ENCODE measurements at regions not wholly inside any gene's neighbourhood (a gene's known extent, or its start where the extent isn't known, plus 50 kb on each side); places are given as distances from the start of the nearest gene placed in this dataset.

GRCh38 chr6:137610702-137611101 is 116.5 kb upstream of the OLIG3 start:
- Histone ChIP-seq H3K79me1 (ENCODE audit: low read depth, low read length) (no peaks in the 10 kb centered on the region), H4K5ac (ENCODE audit: insufficient read length, low read depth, low read length) (no peak overlapping the region), H3K23me2 (ENCODE audit: low read depth, low read length) (no peaks in the 10 kb centered on the region), H3K14ac (ENCODE audit: insufficient read length) (no peak overlapping the region), H3K9me3 (ENCODE audit: insufficient read depth in 2 of 2, low read depth in 1 of 2, low read length in 1 of 2) (peaks cover 0 to 3% of the 10 kb centered on the region in 2 experiments; a peak in 2 of 4 replicates), H2AK5ac (ENCODE audit: low read depth, low read length) (no peak overlapping the region), H2BK120ac (replicated peaks; ENCODE audit: low read depth, low read length) (no peak overlapping the region), H2BK20ac (ENCODE audit: low read length) (no peak overlapping the region), H3K27me3 (replicated peaks in 1 of 4; ENCODE audit: control insufficient read depth in 3 of 4, extremely low read depth in 1 of 4, insufficient read depth in 3 of 4, low read length in 3 of 4) (peaks cover 0 to 1% (median 0%) of the 10 kb centered on the region in 4 experiments; a peak in 2 of 7 replicates), H3K23ac (ENCODE audit: insufficient read length) (no peak overlapping the region), H3K4me2 (ENCODE audit: insufficient read depth in 1 of 2, low read depth in 2 of 2, low read length in 2 of 2) (no peak overlapping the region), H3K27ac (ENCODE audit: low read depth, low read length) (no peak overlapping the region), H4K20me1 (replicated peaks in 1 of 2; ENCODE audit: control insufficient read depth in 1 of 2, insufficient read depth in 2 of 2, low read length in 2 of 2) (no peaks in the 10 kb centered on the region), H2AFZ (ENCODE audit: low read length) (no peak overlapping the region), H4K8ac (ENCODE audit: extremely low read depth, insufficient read depth, low read length) (no peak overlapping the region), H3K4ac (replicated peaks; ENCODE audit: insufficient read length, low read depth, low read length) (no peak overlapping the region), H3K18ac (ENCODE audit: extremely low read depth, low read length) (no peak overlapping the region), H3K4me1 (replicated peaks in 1 of 4; ENCODE audit: control insufficient read depth in 3 of 4, insufficient read depth in 4 of 4, low read length in 3 of 4) (peaks cover 0 to 15% (median 0%) of the 10 kb centered on the region in 4 experiments; a peak in 1 of 7 replicates), H3K9ac (replicated peaks in 1 of 4; ENCODE audit: extremely low read depth in 1 of 4, low read depth in 3 of 4, low read length in 3 of 4) (no peak overlapping the region), H2BK15ac (ENCODE audit: low read length) (no peak overlapping the region), H3K4me3 (ENCODE audit: extremely low read depth in 1 of 4, insufficient read depth in 2 of 4, low read depth in 3 of 4, low read length in 4 of 4) (no peak overlapping the region), H2BK12ac (ENCODE audit: low read depth, low read length) (no peak overlapping the region), H3K79me2 (ENCODE audit: control insufficient read depth in 1 of 2, insufficient read depth in 2 of 2, low read length in 2 of 2) (no peaks in the 10 kb centered on the region), H3K56ac (replicated peaks; ENCODE audit: insufficient read length, low read depth, low read length) (no peak overlapping the region), H2BK5ac (ENCODE audit: low read depth, low read length) (no peak overlapping the region), H3K36me3 (ENCODE audit: control insufficient read depth in 2 of 4, insufficient read depth in 4 of 4, low read length in 3 of 4) (no peaks in the 10 kb centered on the region), H4K91ac (replicated peaks; ENCODE audit: insufficient read length, low read length) (no peak overlapping the region)
- no peak for FAIRE-seq
- DNase-seq (ENCODE audit: low read depth in 1 of 2, low spot score in 2 of 2): no peak
- CTCF ChIA-PET (ENCODE audit: partially characterized antibody): interaction anchor here (0.7 to 3.3 kb wide), 6 partner anchors 15 to 51 kb away, joined by 3 to 22 read pairs (median 4); no protein-coding TSS in a partner anchor
- 68% methylated on average over 2 of the region's 2 CpGs; no CpG with 5 or more reads in 1 of the 2 experiments for WGBS, 2 experiments (ENCODE audit: extremely low coverage in 1 of 2, insufficient coverage in 1 of 2, insufficient read length in 1 of 2, insufficient replicate concordance in 2 of 2, low coverage in 1 of 2, low lambda C conversion rate in 2 of 2, missing lambda C conversion rate in 1 of 2)
- POLR2A ChIA-PET (ENCODE audit: partially characterized antibody): no interaction called here
- TF ChIP-seq POLR2A (IDR thresholded peaks at IDR 0.05; ENCODE audit: control extremely low read depth in 1 of 2, low read depth in 2 of 2, low read length in 2 of 2) (no peak), EGR1 (IDR thresholded peaks at IDR 0.05; ENCODE audit: borderline replicate concordance, low read depth, low read length) (no peak), MAFK (IDR thresholded peaks at IDR 0.05; ENCODE audit: low read depth, low read length) (no peak), HDAC2 (IDR thresholded peaks at IDR 0.05; ENCODE audit: borderline replicate concordance in 1 of 2, low read depth in 2 of 2, low read length in 2 of 2) (no peak), SP4 (IDR thresholded peaks at IDR 0.05; ENCODE audit: low read length) (no peak), TCF12 (IDR thresholded peaks at IDR 0.05; ENCODE audit: low read depth, low read length) (no peak), KDM4A (IDR thresholded peaks at IDR 0.05; ENCODE audit: low read depth, low read length, severe bottlenecking) (no peak), SRF (IDR thresholded peaks at IDR 0.05; ENCODE audit: low read depth, low read length) (no peak), BRCA1 (IDR thresholded peaks at IDR 0.05; ENCODE audit: low read depth, low read length) (no peak), RBBP5 (IDR thresholded peaks at IDR 0.05; ENCODE audit: borderline replicate concordance, low read depth, low read length) (no peak), KDM1A (IDR thresholded peaks at IDR 0.05; ENCODE audit: borderline replicate concordance, low read length) (no peak), CHD1 (IDR thresholded peaks at IDR 0.05; ENCODE audit: low read depth, low read length) (no peak), BACH1 (IDR thresholded peaks at IDR 0.05; ENCODE audit: low read length) (no peak), SAP30 (IDR thresholded peaks at IDR 0.05; ENCODE audit: insufficient read depth, insufficient replicate concordance, low read length) (no peak), GTF2F1 (IDR thresholded peaks at IDR 0.05; ENCODE audit: borderline replicate concordance, low read depth, low read length) (no peak), CBX8 (IDR thresholded peaks at IDR 0.05; ENCODE audit: borderline replicate concordance, low read depth, low read length) (no peak)

All from H1 (cell line).